HG02610 (cell line): ENCODE measurements at regions not wholly inside any gene's neighbourhood (a gene's known extent, or its start where the extent isn't known, plus 50 kb on each side); places are given as distances from the start of the nearest gene placed in this dataset.
A peak's percentile ranks its signal among the peaks of the same experiment; 100 is the strongest.
"Not testable (repeated sequence)": the region's sequence is repeated elsewhere in the genome, so short reads cannot be mapped to it uniquely, and the experiment has no call there.

ENCODE experiments used
- ATAC-seq: cut with Tn5 transposase; IDR thresholded peaks from one replicate; pipeline ENCODE4 v1.9.1; 2021; ENCODE audit warnings: mild to moderate bottlenecking, moderate library complexity; ENCODE audit not compliant: unreplicated experiment

DNA sequence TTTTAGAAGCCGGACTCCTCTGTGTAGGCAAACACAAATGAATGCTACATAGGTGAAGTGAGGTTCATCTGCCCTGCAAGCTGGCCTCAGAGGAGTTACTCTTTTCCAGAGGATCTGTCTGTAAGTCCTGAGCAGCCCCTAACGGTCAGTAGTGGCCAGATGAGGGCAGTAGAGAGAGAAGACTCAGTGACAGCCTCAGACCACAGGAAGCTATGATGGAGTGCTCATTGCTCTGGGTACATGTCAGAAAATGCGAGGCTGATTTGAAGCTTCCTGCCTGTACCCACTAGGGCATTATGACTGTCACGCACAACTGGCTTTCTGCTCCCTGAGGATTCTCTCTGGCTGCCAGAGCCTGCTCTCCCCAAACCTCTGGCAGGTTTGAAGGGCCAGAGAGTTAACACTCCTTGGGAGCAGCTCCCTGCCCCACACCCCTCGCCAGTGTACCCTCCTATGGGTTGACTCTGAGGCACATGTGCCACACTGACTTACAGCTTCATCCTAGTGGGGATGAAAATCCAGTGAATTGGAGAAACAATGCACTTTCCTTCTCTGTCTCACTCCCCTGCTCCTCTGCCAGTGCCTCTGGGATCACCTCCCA, 141.5 kb downstream of the GABRG2 start:
- peak; percentile 93 for ATAC-seq

DNA sequence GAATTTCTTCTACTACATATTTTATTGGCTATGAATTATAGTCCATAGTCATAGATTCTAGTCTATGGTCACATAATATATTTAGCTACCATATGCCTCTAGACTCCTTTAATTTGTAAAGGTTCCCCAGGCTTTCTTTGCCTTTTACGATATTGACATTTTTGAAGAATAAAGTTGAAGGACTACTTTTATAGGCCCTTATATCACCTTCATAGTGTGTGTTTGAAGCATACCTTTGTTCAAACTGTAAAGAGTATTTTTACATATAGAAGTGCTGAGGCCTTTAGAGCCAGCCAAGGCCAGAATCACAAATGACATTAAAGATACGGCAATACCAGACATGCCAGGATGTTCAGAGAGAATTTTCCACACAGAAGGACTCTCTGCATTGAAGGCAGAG, 147.0 kb downstream of the GABRG2 start:
- ATAC-seq: no peak

DNA sequence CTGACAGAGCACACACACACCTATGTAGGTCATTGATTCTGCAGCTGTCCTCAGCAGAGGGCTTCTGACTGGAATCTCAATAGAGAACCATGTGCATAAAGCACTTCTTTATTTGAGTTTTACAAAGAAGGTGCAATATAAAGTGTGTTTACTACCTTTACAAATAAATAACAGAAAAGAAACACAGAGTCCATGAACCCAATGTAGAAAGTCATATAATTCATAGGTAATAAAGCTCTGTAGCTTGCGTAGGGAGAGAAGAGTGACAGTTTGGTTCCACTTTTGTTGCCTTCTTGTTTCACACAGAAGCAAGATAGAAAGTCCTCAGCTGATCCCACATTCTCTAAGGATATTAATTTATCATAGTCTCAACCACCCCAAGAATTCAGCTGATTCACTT, 149.5 kb downstream of the GABRG2 start:
- ATAC-seq: no peak

DNA sequence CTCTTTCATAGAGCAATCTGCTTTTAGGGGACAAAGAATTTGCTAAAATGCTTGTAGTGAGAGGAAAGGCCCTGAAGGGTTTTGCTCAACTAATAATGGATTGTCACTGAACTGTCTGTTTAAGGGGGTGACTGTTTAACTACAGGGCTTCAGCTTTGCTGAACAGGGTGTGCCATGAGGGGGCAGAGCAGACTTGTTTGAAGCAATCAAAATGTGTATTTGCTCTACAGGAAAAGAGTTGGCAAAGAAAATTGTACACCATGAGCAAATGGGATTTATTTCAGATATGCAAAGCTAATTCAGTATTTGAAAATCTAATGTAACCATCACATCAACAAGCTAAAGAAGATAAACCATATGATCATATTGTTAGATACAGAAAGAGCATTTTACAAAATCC, 154.3 kb downstream of the GABRG2 start:
- ATAC-seq: no peak

DNA sequence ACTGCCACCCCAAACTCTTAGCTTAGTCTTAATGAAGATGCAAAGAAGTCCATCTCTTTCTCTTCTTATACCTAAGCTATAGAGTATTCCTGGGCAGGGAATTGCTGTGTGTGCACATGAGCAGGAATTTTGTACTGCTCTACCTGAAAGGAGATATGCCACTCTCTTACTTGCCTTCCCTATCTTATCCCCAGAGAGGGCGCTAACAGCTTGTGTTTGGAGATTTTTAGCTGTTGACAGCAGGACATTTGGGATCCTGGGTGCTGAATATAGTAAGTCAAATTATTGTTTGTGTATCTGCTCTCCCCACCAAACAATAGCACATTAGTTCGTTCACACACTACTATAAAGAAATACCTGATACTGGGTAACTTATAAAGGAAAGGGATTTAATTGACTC, 159.5 kb downstream of the GABRG2 start:
- no peak for ATAC-seq

DNA sequence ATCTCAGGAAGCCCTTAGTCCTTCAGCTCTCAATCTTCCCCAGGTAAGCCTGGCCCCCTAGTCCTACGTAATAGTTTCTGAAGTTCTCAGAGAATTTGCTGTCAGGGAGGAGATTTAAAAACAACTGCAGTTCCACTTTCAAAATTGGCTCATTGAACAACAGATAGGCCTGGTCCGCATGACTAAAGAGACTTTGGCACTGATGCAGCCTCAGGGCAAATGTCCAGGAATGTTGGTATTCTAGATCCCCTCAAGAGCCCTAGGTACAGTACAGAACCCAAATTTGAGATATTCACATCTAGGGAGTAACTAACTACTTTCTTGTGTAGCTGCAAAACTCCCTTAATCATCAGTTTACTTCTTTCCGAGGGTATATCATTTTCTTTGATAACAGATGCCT, 162.8 kb downstream of the GABRG2 start:
- ATAC-seq: no peak

DNA sequence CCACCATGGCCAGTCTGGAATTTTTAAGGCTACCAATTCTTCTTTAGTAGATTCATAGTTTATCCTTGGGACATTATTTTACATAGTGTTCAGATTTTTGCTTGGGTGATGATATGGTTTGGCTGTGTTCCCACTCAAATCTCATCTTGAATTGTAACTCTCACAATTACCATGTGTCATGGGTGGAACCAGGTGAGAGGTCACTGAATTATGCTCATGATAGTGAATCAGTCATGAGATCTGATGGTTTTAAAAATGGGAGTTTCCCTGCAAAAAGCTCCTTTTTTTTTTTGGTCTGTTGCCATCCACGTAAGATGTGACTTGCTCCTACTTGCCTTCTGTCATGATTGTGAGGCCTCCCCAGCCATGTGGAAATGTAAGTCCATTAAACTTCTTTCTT, 163.9 kb downstream of the GABRG2 start:
- ATAC-seq: no peak

DNA sequence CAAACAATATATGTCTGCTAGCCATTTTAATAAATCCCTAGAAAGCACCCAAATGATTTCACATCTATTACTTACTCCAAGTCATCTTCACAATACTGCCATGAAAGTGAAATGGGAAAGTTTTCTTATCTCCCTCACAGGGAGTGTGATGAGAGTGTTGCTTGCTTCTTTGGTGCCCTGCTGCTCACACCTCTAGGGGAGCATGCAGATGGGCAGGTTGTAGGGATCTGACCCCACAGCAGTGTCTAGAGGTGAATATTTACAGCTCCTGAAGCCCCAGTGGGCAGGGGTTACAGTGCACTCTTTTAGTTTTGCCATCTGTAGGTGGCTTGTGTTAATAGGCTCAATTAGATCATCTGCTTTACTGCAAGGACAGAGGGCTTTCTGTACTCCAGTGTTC, 173.2 kb downstream of the GABRG2 start:
- ATAC-seq: no peak

DNA sequence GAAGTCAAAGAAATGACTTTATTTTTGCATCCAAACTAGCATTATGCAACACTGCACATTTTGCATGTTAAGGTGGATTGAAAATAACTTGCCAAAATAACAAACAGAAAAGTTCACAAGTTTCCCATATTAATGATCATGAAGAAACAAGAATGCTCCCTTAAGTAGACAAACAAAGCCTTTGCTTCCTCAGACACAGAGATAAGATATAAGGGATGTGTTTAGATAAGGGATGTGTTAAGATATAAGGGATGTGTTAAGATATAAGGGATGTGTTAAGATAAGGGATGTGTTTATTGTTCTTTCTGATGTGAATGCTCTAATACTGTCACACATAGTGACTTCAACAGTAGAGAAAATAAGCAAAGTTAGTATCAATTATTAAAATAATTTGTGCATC, 174.8 kb downstream of the GABRG2 start:
- no peak for ATAC-seq

DNA sequence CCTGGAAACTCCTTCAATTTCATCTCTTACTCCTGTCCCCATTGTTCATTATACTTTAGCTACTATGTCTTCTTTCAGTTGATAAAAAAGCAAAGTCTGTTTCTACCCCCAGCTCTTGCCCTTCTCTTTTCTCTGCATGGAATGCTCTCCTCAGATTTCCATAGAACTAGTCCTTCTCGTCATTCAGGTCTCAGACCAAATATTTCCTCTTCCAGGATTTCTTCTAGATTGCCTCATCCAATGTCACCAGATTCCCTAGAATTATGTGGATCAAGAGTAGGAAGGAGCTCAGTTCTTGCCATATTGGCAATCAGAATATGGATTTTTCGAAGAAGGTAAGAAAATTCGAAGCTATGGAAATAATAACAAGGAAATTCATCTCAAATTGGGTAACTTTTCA, 176.1 kb downstream of the GABRG2 start:
- no peak for ATAC-seq

DNA sequence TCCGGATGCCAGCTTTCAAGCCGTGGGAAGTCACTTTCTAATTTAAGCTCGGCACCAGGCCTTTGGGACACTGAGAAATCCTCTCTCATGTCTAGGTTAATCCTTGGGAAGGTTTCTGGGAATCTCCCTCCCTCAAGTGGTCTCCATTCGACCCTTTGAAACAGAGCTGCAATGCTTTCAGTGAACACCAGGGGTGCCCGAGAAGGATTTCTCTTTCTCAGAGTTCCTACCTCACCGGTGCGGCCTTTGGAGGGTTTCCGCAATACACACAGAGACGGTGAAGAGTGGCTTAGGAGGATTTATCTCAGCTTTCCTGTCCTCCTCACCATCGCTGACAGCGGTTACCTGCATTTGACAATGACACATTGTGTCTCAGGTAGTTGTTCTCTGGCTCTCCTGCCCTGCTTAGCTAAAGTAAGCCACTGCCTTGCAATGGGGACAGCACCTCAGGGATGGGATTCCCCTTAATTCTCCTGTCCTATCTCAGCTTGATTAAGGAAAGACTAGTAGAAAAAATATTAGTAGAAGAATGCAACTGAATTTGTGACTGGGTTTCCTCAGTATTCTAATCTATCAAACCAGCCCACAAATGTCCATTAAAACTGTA, 180.6 kb downstream of the GABRG2 start:
- no peak for ATAC-seq

DNA sequence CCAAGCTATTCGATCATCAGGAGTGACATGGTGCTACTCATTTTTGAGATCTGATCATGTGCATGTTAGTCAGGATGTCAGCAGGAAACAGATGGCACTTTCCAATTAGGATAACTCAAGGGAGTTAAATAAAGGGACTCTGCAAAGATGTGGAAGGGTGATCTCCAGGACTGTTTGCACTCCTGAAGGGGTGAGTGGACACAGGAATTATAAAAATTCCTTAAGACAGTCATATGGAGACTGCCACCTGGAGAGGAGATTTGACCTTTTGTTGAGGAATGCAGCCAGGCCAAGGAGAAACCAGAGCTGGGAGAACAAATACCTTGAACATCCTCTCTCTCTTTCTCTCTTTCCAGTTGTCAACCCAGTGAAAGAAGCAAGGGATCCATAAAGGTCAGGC, 189.1 kb downstream of the GABRG2 start:
- ATAC-seq: no peak

DNA sequence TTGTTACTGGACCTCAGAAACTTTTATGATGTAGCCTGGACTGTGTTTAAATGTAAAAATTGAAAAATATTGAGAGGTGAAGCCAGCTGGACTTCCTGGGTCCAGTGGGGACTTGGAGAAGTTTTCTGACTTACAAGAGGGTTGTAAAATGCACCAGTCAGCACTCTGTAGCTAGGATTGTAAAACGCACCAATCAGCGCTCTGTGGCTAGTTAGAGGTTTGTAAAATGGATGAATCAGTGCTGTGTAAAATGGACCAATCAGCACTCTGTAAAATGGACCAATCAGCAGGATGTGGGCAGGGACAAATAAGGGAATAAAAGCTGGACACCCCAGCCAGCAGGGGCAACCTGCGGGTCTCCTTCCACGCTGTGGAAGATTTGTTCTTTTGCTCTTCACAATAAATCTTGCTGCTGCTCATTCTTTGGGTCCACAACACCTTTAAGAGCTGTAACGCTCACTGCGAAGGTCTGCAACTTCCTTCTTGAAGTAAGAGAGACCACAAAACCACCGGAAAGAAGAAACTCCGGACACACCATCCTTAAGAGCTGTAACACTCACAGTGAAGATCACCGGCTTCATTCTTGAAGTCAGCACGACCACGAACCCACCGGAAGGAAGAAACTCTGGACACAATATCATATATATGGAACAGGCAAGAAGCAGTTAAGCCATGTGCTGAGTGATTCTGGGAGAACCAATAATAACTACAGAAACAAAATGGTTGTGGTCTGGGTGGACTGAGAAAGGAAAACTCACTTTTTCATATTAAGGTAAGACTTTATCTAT, 201.3 kb downstream of the GABRG2 start:
- peak; percentile 74 for ATAC-seq

DNA sequence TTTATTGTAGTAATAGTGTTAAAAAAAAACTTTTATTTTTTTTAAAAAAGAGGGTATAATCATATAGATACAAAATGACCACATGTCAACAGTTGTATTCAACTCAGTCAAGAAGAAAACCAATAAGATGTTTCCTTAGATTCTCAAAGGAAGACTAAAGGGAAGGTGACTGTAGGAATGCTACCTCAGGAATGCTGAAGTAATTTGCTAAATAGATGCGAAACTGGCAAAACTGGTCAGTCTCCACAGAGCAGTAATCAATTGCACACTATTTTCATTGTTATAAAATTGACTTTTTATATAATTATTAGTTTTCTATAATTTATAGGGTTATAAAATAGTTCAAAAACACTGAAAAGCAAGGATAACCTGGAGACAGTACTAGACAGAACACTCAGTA, 204.8 kb downstream of the GABRG2 start:
- no peak for ATAC-seq

DNA sequence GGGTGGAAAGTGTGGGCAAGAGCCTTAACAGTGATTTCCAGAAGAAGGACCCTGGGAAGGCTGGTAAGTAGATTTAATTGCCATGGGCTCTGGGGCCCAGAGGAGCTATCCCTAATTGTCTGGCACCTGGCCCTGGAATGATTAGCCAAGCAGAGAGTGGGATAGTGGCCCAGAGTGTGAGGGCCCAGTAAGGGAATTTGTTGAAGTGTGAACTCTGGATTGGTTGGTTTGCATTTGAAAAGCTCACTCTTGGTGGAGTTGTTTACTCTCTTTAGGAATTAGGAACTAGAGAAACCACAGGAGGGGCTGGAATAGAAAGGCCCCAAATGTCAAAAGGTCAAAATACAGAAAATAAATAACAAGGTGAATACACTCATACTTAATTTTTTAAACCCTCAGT, 207.1 kb downstream of the GABRG2 start:
- no peak for ATAC-seq

DNA sequence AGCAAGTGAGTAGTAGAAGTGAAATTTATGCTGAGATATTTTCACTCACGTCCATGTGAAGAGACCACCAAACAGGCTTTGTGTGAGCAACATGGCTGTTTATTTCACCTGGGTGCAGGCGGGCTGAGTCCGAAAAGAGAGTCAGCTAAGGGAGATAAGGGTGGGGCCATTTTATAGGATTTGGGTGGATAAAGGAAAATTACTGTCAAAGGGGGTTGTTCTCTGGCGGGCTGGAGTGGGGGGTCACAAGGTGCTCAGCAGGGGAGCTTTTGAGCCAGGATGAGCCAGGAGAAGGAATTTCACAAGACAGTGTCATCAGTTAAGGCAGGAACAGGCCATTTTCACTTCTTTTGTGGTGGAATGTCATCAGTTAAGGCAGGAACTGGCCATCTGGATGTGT, 207.8 kb downstream of the GABRG2 start:
- not testable (repeated sequence) for ATAC-seq

DNA sequence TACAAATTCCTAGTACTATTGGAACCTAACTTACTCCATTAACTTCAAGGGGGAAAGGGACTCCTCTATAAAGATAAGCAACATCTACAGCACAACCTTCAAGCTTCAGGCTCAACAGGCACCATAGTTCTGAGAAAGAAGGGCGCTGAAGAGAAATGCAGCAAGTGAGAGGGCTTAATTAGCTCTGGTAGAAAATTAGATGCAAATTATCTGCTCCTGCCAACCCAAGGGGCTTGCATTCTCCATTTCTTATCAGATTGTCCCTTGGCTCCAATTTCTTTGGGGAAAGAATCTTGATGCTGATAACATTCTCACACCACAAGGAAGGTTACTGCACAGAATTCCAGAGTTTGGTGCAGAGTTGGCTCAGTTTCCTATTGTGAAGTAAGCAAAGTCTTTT, 214.6 kb downstream of the GABRG2 start:
- no peak for ATAC-seq

DNA sequence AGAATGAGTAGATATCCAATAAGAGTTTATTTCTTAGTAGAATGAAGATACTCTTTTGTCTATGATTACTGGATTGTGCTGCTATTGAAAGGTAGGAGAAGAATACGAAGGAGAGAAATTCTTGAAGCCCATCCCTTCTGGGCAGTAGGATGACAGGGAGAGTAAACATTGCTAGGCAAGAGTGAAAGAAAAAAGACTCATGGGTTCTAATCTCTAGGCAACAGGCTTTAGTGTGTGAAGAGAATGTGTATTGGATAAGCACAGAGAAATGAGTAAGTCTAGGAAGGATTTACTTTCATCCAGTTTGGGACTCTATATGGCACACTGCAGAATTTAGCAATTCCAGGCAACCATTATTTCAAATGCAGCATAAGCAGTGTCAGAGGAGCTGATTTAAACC, 216.0 kb downstream of the GABRG2 start:
- ATAC-seq: no peak

DNA sequence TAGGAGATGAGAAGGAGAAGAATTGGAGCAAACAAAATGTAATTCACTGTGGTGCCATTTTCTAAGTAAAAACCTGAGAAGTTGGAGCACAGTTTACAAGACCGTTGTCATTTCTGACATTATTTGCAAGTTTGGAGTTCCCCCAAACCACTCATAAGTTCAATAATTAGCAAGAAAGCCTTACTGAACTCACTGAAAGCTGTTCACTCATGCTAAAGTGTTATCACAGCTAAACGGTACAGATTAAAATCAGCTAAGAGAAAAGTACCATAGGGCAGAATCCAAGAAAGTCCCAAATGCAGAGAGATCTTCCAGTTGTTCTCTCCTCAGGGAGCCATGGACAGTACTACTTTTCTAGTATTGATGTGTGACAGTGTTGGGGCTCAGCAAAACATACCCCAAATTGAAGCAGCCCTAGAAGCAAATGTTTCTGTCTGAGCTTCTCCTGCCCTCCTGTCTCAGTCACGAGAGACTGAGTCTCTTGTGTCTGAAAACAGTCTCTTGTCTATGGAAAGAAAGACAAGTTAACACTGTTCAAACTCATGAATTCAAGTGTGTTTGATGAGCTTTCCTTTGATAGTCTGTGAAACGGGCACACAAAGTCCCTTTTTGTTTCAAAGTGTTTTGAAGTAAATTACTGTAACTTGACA, 221.2 kb downstream of the GABRG2 start:
- ATAC-seq: peak; percentile 85

DNA sequence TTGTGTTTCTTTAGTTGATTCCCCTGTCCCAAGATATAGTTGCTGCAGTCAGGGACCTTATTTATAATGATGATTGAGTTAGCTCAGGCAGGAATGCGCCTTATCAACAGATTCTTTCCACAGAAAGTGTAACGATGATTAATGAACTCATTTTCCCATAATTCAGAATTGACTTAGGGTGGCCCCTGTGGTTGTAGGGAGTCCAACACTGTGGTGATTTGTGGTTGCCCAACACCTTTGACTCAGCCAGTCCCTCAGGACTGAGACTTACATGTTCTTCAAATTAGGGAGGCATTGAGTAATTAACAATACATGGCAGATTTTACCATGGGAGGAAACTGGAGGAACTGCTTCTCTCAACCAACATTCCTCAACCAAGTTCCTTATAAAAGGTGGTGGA, 221.9 kb downstream of the GABRG2 start:
- ATAC-seq: no peak

DNA sequence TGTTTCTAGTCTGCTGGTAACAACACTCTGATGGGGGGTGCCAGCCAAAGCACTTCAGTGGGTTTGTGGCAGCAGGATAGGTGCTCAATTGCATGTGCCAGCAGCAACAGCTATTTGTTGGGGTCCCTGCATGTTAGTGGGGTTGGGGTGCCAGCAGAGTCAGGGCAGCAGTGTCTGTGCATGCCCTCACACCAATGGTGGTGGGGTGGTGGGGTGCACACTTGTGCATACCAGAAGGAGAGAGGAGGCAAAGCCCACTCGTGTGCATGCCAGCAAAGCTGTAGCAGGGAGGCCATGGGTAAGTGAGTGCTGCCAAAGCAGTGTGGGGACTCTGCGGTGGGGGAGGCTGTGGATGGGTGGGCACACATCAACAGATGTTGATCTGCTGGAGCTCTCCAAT, 232.2 kb downstream of the GABRG2 start:
- ATAC-seq: no peak

DNA sequence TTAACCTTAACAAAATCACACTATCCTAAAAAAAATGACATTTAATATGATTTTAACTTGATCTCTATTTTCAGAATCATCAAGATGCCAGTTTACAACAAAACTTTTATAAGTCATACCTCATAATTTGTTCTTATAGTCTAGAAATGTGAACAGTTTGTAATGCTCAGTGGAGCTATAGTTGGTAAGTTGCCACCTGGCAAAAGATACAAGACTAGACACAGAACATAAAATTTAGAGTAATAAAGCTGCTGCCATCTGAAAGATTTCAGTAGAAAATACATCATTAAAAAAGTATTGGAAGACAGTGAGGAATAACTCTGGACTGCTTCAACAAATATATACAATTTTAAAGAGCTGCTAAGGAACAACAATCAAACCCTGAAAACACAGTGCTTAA, 233.8 kb downstream of the GABRG2 start:
- ATAC-seq: no peak
